ENCODE measurements at regions not wholly inside any gene's neighbourhood (a gene's known extent, or its start where the extent isn't known, plus 50 kb on each side); places are given as distances from the start of the nearest gene placed in this dataset.

DNA sequence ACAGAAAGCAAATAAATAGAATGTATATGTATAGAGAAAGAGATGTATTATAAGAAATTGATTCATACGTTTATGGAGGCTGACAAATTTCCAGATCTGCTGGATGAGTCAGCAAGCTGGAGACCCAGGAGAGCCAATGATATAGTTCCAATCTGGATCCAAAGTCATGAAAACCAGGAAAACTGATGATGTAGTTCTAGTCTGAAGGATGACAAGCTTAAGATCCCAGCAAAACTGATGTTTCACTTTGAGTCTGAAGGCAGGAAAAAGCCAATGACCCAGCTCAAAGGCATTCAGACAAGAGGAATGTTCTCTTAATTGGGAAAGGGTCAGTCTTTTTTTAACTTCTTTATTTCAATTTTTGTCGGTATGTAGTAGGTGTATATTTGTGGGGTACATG lies 102.6 kb downstream of the LHFPL1 start:
- Histone ChIP-seq H3K4me3 (no peak overlapping the region), H3K36me3 (no peaks in the 10 kb centered on the region), H3K27ac (no peak overlapping the region), H3K9me3 (no peaks in the 10 kb centered on the region), H3K27me3 (no peaks in the 10 kb centered on the region), H3K4me1 (no peaks in the 10 kb centered on the region)
- intact Hi-C loops (cut with DNase I), result no loop called here
- TF ChIP-seq, protein P1, sequence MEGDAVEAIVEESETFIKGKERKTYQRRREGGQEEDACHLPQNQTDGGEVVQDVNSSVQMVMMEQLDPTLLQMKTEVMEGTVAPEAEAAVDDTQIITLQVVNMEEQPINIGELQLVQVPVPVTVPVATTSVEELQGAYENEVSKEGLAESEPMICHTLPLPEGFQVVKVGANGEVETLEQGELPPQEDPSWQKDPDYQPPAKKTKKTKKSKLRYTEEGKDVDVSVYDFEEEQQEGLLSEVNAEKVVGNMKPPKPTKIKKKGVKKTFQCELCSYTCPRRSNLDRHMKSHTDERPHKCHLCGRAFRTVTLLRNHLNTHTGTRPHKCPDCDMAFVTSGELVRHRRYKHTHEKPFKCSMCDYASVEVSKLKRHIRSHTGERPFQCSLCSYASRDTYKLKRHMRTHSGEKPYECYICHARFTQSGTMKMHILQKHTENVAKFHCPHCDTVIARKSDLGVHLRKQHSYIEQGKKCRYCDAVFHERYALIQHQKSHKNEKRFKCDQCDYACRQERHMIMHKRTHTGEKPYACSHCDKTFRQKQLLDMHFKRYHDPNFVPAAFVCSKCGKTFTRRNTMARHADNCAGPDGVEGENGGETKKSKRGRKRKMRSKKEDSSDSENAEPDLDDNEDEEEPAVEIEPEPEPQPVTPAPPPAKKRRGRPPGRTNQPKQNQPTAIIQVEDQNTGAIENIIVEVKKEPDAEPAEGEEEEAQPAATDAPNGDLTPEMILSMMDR (IDR thresholded peaks at IDR 0.05), result no peak
- no peak for ATAC-seq
- DNase-seq, result no peak

DNA sequence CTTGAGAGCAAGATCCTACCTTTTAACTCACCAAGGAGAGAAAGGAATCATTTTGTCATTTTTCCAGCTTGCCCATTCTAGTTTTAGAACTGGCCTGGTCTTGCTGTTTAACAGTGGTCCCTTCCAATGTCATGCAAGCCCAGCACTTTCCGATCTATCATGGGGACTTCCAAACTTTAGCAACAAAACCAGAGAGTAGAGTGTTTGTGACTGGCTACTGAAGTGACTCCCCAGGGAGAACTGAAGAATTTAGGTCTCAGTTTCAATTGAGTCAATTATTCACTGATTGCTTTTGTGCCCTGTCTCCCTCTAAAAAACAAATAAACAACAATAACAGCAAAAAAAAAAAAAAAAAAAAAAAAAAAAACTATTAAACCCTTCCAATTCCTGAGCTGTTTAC lies 108.3 kb downstream of the LHFPL1 start:
- ATAC-seq (no peak), DNase-seq (no peak)
- no peaks in the 10 kb centered on the region for H3K4me1 ChIP-seq
- H3K9me3 ChIP-seq, result no peaks in the 10 kb centered on the region
- no peak overlapping the region for H3K4me3 ChIP-seq
- H3K36me3 ChIP-seq, result no peaks in the 10 kb centered on the region
- intact Hi-C loops (cut with DNase I), result no loop called here
- TF ChIP-seq, protein P1 (IDR thresholded peaks at IDR 0.05), result no peak
- H3K27ac ChIP-seq, result no peak overlapping the region
- no peaks in the 10 kb centered on the region for H3K27me3 ChIP-seq

DNA sequence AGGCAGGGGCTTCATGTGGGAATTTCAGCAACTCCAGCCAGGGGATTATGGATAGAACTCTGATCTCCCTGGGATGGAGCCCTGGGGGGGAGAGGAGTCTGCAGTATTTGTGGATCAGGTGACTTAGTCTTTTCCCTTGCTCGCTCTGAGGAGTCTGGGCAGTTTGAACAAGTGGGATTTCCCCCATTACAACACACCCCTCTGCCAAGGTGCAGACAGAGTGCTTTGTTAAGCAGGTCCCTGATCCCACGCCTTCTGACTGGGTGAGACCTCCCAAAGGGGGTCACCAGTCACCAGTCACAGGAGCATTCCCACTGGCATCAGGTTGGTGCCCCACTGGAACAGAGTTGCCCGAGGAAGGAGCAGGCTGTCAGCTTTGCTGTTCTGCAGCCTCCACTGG lies 123.9 kb downstream of the LHFPL1 start:
- DNase-seq, result no peak
- no peak for ATAC-seq
- intact Hi-C loops (cut with DNase I), result no loop called here
- no peaks in the 10 kb centered on the region for H3K9me3 ChIP-seq
- no peak overlapping the region for H3K27ac ChIP-seq
- no peaks in the 10 kb centered on the region for H3K36me3 ChIP-seq
- H3K4me1 ChIP-seq, result no peaks in the 10 kb centered on the region
- TF ChIP-seq, protein P1 (IDR thresholded peaks at IDR 0.05), result no peak
- H3K27me3 ChIP-seq, result no peaks in the 10 kb centered on the region
- no peak overlapping the region for H3K4me3 ChIP-seq

DNA sequence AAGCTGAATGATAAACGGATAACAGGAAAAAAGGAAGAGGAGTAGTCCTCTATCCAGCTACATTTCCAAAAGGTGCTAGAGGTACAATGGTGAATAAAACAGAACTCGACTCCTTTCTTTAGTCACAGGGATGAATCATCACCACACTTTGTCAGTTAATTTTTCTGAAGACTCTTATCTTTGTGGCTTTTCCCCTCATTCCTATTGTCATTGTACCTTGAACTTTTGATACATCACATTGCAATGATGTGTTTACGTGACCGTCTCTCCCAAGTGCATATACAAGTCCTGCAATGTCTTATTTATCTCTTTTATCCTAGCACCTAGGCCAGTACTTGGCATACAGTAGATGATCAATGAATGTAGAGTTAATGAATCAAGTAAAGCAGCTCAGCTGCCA lies 134.7 kb downstream of the LHFPL1 start:
- Histone ChIP-seq H3K4me1 (no peaks in the 10 kb centered on the region), H3K27ac (no peak overlapping the region), H3K36me3 (no peaks in the 10 kb centered on the region), H3K9me3 (no peaks in the 10 kb centered on the region), H3K4me3 (no peak overlapping the region), H3K27me3 (no peaks in the 10 kb centered on the region)
- TF ChIP-seq, protein P1 (IDR thresholded peaks at IDR 0.05), result no peak
- no peak for ATAC-seq
- intact Hi-C loops (cut with DNase I), result no loop called here
- no peak for DNase-seq

DNA sequence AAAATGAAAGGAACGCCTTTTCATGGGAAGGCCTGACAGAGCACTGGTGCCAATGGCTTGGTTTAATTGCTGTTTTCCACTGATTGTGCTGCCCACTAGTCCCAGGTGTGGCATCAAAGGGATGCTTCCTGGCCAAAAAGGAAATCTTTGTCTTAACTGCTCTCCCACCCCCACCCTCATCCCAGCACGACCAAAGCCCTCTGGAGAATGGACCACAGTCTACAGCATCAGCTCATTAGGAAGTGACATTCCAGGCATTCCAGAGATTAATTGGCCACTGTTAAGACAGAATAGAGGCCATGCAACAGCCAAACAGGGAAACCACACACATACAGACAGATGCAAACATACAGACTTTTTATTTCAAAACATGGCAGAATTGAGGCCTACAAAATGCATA lies 143.2 kb downstream of the LHFPL1 start:
- DNase-seq (no peak), ATAC-seq (no peak)
- TF ChIP-seq, protein P1 (IDR thresholded peaks at IDR 0.05), result no peak
- Histone ChIP-seq H3K27me3 (no peaks in the 10 kb centered on the region), H3K4me1 (no peaks in the 10 kb centered on the region), H3K9me3 (no peaks in the 10 kb centered on the region), H3K36me3 (no peaks in the 10 kb centered on the region), H3K27ac (no peak overlapping the region), H3K4me3 (no peak overlapping the region)
- intact Hi-C loops (cut with DNase I), result no loop called here

DNA sequence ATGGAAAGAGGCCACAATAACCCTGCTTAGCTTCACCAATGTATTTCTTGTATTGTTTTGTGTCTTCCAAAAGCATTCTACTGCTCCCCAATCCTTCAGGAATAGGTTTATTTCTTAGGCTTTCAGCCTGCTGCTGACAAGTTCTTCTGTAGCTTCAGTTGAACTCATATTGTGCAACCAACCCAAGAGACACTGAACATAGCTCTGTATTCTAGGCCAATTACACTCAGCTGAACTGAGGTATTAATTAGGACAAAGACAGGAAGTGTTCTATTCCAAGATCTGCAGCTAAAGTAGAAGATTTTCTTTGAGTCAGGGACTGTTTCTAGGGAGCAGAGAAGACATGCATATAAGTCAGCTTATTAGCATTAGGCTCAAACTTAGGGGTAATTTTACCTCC lies 151.8 kb downstream of the LHFPL1 start:
- H3K4me1 ChIP-seq, result no peaks in the 10 kb centered on the region
- DNase-seq (no peak), ATAC-seq (no peak)
- H3K27me3 ChIP-seq, result no peaks in the 10 kb centered on the region
- intact Hi-C loops (cut with DNase I), result no loop called here
- TF ChIP-seq, protein P1 (IDR thresholded peaks at IDR 0.05), result no peak
- H3K27ac ChIP-seq, result no peak overlapping the region
- no peaks in the 10 kb centered on the region for H3K36me3 ChIP-seq
- H3K9me3 ChIP-seq, result no peaks in the 10 kb centered on the region
- H3K4me3 ChIP-seq, result no peak overlapping the region

Measured in upper lobe of right lung (tissue), 1 donor.